HG03175 (cell line): ENCODE measurements at regions not wholly inside any gene's neighbourhood (a gene's known extent, or its start where the extent isn't known, plus 50 kb on each side); places are given as distances from the start of the nearest gene placed in this dataset.
"Not testable (repeated sequence)": the region's sequence is repeated elsewhere in the genome, so short reads cannot be mapped to it uniquely, and the experiment has no call there.

Experiments
- ATAC-seq: cut with Tn5 transposase; IDR thresholded peaks from one replicate; pipeline ENCODE4 v1.9.1; 2021; ENCODE audit warnings: mild to moderate bottlenecking, moderate library complexity; ENCODE audit not compliant: unreplicated experiment

DNA sequence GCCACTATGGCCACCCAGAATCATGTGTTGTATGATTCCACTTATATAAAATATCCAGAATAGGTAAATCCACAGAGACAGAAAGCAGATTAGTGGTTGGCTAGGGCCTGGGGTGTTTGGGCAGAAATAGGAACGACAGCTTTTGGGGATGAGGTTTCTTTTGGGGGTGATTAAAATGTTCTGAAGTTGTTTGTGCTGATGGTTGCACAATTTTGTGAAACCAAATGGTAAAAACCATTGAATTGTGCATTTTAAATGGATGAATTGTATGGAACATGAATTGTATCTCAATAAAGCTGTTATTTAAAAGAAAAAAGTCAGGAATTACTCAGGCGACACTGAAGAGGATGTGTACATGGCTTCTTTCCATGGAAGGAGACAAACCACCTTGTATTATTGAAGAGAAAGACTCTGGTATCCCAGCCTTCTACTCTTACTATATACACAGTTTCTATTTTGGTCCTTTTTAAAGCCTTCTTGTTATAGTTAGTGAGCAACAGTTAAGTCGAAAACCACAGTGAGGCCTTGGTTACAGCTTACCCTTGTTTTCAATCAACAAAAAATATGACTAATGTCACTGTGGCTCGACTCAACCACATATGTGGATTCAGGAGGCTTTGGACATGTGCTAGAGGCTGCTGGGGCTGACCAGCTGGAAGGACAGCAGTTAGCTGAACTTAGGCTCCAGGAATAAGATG is 57.1 kb upstream of the KMT2E start:
- ATAC-seq, result peak; percentile 93

DNA sequence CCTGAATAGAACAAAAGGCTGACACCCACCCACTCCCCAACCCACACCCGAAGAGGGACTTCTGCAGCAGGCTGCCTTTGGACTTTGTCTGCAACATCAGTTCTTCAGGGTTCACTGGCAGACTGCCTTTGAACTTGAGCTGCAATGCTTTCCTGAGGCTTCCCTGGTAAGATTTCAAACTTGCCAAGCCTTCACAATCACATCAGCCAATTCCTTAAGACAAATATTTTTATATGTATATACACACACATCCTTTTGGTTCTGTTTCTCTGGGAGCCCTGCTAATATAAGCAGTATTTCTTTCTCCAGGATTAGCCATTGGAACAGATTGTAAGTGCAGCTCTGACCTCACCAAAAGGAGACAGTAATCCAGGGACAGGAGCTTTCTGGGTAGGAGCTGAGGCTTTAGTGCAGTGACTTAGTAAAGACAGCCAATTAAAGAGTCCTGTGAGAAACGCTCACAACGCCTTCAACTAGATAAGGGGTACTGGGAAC is 55.6 kb upstream of the KMT2E start:
- no peak for ATAC-seq

DNA sequence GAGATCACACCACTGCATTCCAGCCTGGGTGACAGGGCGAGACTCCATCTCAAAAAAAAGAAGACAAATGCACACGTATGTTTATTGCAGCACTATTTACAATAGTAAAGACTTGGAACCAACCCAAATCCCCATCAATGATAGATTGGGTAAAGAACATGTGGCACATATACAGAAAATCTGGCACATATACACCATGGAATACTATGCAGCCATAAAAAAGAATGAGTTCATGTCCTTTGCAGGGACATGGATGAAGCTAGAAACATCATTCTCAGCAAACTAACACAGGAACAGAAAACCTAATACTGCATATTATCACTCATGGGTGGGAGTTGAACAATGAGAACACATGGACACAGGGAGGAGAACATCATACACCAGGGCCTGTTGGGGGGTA is 54.5 kb upstream of the KMT2E start:
- ATAC-seq, result not testable (repeated sequence)

DNA sequence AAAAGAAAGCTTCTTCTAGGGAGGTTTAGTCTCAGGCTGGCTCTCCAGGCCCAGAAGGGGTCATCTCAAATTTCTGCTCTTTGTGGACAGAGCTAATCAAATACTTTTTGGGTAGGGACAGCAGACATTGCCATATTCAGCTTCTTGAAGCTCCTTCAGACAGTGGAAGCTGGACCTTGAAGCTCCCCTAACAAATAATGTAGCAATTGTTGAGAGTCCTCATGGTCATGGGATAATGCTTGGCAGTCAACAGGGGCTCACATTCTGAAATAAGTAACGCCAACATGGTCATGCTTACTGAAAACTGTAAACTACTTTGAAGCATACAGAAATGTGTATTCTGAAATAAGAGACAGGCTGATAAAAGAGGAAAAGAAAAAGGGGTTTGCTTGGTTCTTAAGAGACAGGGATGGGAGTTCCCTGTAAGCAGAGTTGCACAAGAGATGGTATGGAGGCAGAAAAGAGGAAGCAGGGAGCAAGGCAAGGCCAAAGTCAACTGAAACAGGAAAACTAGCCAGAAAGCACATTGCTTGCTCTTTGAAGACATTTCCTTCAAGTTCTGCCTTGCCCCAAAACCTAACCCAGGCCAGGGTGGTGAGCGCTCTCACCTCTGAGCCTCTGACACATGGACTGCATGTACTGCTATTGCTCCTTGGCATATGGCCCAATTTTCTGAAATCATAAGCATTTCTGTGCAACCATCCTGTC is 53.1 kb upstream of the KMT2E start:
- no peak for ATAC-seq

DNA sequence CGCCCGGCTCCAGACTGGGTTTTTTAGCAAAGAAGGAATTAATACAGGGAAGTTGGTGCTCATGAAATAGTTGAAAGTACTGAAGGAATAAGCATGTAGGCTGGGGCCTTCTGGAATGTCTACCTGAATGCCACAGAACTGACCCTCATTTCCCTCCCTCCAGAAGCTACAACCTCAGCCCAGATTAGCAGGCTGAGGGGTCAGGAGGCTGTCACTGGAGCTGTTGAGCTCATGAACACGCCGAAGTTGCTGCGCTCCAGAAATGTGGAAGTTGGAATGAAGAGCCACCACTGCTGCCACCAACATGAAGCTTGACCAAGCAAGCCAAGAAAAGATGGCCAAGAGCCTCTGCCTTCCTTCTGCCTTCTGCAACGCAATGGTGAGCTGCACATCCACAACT is 52.2 kb upstream of the KMT2E start:
- ATAC-seq, result no peak

DNA sequence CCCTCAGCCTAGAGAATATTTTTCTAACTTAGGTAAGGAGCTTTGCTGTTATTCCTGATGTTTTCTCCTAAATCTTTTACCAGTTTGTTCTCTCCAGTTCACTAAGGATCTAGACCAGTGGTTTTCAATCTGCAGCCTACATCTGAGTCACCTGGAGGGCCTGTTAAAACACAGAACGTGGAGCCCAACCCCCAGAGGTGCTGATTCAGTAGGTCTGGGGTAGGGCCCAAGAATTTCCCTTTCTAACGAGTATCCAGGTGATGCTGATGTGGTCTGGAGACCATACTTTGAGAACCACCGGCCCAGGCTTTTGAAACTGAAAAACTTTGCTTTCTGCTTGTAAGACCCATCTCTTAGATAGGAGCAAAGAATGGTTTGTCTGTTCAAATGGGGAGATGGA is 51.2 kb upstream of the KMT2E start:
- ATAC-seq, result no peak

DNA sequence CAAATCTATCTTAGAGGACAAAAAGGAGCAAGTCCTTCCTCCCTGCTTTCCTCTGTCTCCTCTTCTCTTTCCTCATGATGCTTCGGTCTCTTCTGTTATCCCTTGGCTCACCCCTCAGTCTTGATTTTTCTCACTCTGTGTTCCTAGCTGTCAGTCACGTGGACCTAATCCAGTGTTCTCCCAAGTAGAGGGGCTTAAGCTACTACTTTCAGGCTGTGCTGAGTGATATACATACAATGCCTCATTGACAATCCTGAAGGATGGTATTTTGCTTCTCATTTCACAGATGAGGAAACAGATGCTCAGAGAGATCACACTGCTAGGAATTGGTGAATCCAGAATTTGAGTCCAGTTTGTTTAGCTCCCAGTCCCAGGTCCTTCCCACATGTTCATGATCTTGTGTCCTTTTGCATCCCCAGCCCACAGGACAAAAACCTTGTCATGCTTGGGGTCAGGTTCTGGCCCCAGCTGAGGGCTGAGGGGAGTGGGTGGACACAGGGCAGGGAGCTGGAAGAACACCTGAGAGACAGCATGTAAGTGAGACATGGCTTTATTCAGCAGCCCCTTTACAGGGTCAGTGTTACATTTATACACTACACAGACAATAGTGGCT is 50.5 kb upstream of the KMT2E start:
- ATAC-seq, result no peak

DNA sequence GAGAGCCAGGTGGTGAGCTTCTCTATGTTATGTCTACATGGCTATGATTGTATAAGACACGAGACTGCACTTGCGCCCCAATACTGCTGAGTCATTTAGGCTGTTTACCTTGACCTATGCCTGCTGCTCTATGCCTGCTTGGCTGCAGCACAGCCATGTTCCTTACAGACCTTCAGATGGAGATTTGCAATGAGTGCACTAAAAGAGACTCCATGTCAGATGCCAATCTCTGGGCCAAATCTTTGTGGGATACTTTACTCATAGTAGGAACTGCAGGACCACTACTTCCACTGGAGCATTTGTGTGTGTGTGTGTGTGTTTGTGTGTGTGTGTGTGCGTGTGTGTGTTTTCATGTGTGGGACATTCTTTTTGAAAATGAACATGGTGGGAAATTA is 50.0 kb upstream of the KMT2E start:
- ATAC-seq, result no peak
